Activated CD8-positive, alpha-beta memory T cell treated with anti-CD3 and anti-CD28 coated beads for 36 hours (primary cell): ENCODE measurements at regions not wholly inside any gene's neighbourhood (a gene's known extent, or its start where the extent isn't known, plus 50 kb on each side); places are given as distances from the start of the nearest gene placed in this dataset.
"Not testable (repeated sequence)": the region's sequence is repeated elsewhere in the genome, so short reads cannot be mapped to it uniquely, and the experiment has no call there.

ENCODE experiments used
- CTCF ChIA-PET: fragments of 350-600 bp; sonication (Branson Sonifier 250); formaldehyde crosslinking; loops from one replicate; lab custom pipeline; 2021; ENCODE audit warnings: antibody characterized with exemption; lab: Charles Lee
- POLR2A ChIA-PET: fragments of 350-600 bp; sonication (Branson Sonifier 250); formaldehyde crosslinking; loops from one replicate; lab custom pipeline; 2021; ENCODE audit warnings: antibody characterized with exemption; lab: Charles Lee

DNA sequence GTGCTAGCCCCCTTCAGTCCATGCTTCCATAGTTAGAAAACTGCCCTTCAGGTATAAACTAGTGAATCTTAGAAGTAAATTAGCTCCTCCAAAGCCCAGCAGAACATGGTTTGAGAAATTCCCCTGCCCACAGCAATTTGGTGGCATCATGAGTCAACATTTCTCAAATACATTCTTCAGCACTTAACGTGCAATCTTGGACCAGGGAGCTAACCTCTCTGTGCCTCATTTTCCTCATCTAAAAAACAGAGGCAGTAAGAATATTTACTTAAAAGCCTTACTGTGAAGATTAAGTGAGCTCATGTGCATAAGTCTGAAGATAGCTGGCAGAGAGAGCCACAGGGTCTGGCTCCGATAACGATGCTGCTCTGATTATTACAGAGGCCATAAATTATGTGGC is 800.7 kb upstream of the AMELY start:
- ChIA-PET CTCF (no interaction called here), POLR2A (no interaction called here)

DNA sequence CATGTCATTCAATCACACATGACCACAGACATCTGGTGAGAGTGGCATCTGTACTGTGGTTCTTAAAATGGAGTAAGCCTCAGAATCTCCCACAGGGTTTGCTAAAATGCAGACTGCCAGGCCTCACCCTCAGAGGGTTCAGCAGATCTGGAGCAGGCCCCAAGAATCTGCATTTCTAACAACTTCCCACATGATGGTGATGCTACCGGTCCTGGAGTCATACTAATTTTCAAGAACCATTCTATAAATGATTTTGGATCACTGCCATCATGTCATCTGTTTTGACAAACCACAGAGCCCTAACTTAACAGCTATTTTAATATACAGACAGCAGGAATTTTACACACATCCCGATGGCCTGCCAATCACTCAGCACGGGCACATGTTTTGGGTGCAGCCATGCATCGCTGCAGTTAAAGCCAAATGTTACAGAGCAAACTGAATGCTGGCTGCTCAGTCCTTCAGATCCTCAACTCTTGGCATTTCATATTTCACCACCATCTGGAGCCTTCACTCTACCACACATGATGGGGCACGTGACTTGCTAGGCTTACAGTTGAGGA is 792.1 kb upstream of the AMELY start:
- ChIA-PET CTCF (no interaction called here), POLR2A (no interaction called here)

DNA sequence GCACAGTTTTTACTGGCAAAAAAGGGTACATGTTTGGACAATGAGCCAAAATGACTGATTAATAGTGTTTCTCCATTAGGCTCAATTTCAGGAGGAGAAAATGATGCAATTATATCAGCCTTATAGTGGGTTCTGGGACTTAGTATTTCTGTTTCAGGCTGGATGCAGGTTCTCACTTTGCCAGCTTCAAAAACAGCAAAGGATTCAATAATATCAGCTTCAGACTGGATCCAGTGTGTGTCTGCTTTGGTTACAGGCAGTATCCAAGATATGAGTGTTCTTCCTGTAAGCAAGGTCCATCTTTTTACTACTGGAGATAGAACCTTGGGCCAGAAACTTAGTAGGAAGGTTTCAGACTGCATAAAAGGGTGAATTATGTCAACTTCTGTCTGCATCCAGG is 790.9 kb upstream of the AMELY start:
- POLR2A ChIA-PET = no interaction called here
- CTCF ChIA-PET = no interaction called here

DNA sequence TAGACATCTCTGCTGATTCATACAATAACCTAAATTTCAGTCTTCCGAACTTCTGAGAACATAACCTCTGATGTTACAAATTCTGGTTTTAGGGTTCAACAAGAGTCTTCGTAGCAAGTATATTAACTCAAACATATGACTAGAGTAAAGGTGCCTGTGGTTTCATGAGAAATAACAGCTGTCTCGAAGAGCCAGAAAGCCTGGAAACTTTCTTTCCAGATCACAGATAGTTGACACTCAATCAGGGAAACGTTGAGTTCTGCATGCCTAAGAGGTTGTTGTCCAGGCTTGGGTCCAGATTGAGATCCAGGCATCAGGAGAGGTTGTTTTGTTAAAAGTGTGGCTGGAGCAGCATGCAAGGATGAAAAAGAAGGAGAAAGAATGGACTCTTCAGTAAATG is 790.1 kb upstream of the AMELY start:
- CTCF ChIA-PET = no interaction called here
- POLR2A ChIA-PET = no interaction called here

DNA sequence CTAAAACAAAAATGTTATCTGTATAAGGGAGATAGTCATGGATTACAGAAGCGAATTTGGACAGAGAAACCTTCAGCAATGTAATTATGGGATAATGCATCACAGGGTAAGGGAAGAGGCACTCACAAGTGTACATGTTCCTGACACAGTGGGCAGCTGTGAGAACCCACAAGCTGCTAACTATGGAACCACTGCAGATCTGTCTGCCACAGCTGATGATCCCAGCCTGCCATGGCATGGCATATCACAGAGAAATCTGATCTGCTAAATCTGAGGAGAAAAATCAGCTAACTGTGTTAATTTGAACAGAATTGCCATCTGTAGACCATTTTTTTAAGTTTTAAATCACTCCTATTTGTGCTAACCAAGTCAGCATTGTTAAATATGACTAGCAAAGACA is 786.0 kb upstream of the AMELY start:
- ChIA-PET CTCF (no interaction called here), POLR2A (no interaction called here)

DNA sequence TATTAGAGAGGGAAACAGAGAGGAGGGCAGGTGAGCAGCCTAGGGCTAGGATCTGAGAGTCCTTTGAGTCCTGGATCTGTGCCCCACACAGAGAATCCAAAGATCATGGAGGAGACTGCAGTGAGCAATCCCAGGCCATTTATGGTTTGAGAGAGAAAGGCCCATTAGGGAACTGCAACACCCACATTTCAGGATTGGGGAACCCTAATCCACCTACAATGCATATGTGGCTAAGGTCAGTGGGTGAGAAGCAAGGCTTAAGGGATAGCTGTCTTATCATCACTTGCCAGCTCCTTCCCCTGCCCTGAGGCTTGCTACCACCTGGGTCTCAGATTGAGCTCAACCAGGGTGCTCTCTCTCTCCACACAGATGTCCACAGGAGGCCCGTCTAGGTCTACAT is 781.1 kb upstream of the AMELY start:
- CTCF ChIA-PET = no interaction called here
- POLR2A ChIA-PET = no interaction called here

DNA sequence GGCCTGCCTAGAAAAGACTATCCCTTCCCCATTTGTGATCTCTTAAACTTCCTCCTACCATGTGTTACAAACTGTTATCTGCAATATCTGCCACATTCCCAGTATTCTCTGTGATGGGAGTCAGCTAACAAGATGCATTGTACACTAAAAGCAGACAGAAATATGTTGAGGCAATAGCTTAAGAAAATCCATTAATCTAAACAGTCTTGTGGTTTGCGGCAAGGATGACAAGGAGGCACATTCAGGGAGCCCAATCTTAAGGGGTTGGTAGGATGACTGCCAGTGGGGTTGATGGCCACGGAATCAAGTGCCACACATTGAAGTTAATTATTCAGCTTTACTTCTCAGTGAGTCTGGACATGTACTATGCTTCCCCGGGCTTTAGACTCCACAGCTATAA is 775.5 kb upstream of the AMELY start:
- POLR2A ChIA-PET = no interaction called here
- CTCF ChIA-PET = no interaction called here

DNA sequence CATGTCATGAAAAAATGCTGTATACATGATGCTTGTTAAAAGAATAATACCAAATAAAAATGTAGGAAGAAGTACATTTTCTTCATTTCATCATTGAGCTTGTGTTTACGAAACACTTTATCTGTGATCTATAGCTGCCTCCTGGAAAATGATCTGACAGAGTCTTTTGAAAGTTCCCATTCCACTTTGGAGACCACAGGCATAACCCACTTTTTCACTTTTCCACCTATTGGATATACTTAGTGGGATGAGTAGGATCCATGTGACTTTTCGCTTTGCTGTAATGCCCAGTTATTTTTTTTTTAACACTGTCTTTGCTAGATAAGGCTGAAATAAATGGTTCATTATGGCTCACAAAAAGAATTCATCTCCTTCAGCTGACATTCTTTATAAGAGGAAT is 773.0 kb upstream of the AMELY start:
- ChIA-PET CTCF (no interaction called here), POLR2A (no interaction called here)

DNA sequence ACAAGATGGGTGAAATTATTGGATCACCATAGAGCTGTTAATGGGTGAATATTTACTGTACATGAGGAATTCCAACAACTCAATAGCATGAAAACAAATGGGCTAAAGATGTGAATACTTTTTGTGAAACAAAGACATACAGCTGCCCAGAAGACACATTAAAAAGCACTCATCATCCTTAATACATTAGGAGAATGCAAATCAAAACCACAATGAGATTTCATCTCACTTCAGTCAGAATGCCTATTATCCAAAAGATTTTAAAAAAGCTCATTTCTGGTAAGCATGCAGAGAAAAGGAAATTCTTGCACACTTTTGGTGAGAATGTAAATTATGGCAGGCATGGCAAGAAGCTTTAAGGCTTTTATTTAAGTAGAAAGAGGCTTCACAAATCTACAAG is 770.8 kb upstream of the AMELY start:
- ChIA-PET POLR2A (no interaction called here), CTCF (no interaction called here)

DNA sequence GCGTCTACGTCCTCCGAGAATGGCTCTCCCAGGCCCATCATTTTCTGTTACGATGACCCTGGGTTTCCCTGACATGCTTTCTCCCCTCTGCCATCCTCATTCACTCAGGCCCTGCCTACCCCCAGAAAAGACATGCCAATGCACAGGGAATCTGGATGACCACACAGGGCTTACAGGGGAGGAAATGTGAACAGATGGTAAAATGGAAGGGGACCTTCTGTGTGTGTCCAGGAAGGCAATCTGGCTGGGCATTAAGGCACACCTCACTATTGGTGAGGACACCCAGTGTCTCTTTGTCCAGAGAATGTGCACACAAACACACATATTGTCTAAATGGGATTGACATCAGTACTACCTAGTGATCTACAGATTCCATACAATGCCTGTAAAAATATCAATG is 769.9 kb upstream of the AMELY start:
- POLR2A ChIA-PET = no interaction called here

DNA sequence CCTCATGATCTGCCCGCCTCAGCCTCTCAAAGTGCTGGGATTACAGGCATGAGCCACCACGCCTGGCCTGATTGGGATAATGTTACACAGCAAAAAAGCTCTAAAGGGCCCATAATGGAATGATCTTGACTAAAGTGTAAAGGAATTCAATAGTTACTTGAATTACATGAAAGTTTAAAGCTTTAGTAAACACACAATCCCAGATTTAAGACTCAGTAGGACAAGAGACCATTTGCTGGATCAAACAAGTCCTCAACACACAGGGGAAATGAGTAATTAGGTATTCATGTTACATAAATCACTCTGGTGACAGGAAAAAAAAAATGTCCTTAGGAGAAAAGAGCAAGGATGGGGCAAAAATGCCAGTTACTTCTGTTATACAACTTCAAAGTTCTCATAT is 762.9 kb upstream of the AMELY start:
- ChIA-PET POLR2A (no interaction called here), CTCF (no interaction called here)

More for the DNA sequence above, 769.9 kb upstream of the AMELY start:
- CTCF ChIA-PET = no interaction called here

DNA sequence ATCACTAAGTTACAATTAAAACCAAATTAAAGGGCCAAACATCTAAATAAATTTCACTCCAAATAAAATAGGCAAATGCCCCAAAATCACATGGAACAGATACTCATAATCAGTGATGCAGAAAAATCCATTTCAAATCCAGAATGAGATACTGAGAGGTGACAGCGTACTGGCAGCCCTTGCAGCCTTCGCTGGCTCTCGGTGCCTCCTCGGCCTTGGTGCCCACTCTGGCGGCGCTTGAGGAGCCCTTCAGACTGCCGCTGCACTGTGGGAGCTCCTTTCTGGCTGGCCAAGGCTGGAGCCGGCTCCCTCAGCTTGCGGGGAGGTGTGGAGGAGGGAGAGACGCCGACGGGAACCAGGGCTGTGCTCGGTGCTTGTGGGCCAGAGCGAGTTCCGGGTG is 761.2 kb upstream of the AMELY start:
- CTCF ChIA-PET = interaction anchor here (0.6 kb wide), 1 partner anchor 27 kb away, joined by 3 read pairs; no protein-coding TSS in a partner anchor
- POLR2A ChIA-PET = no interaction called here

DNA sequence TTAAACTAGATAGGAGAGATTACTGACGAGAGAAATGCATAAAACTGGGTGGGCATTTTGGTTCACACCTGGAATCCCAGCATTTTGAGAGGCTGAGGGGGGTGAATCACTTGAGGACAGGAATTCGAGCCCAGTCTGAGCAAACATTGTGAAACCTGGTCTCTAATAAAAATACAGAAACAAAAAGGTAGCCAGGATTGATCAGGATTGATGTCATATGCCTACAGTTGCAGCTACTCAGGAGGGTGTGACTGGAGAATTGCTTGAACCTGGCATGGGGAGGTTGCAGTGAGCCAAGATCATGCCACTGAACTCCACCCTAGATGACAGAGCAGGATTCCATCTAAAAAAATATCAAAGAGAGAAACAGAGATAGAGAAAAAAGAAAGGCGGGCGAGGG is 751.7 kb upstream of the AMELY start:
- POLR2A ChIA-PET = no interaction called here
- CTCF ChIA-PET = no interaction called here

DNA sequence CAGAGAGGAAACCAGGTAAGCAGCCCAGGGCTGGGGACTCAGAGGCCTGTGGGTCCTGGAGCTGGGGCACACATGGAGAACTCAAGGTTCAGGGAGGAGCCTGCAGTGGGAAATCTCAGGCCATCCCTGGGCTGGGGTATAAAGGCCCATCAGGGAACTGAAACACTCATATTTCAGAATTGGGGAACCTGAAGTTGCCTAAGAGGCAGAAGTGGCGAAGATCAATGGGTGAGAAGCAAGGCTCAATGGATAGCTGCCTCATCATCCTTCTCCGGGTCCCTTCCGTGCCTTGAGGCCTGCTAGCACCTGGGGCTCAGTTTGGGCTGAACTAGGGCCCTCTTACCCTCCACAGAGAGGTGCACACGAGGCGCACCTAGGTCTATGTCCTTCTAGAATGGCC is 747.5 kb upstream of the AMELY start:
- ChIA-PET CTCF (no interaction called here), POLR2A (no interaction called here)

DNA sequence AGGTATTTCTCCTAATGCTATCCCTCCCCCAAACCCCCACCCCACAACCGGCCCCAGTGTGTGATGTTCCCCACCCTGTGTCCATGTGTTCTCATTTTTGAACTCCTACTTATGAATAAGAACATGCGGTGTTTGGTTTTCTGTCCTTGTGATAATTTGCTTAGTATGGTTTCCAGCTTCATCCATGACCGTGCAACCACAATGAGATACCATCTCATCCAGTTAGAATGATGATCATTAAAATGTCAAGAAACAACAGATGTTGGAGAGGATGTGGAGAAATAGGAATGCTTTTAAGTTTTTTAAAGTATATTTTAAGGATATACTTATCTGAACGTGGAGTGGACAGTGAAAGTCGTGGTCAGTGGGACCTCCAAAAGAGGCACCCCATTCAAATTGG is 745.0 kb upstream of the AMELY start:
- CTCF ChIA-PET = no interaction called here
- POLR2A ChIA-PET = no interaction called here

DNA sequence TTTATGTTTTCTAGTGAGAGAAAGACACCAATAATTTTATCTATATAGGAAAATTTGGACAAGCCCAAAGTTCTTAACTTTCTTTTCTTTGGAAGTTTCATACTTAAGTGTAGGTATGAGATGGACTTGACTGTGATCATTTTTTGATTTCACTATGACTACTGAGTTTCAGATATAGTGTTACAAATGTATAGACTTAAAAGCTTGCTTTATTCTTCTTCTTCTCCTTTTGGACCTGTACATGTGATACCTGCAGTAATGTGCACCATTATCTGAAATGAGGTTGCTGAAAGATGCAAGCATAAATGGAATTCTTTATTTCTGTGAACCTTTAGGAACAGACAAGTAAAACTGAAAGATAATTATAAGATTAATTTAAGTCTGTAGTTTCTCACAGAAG is 743.4 kb upstream of the AMELY start:
- CTCF ChIA-PET = no interaction called here
- POLR2A ChIA-PET = no interaction called here

DNA sequence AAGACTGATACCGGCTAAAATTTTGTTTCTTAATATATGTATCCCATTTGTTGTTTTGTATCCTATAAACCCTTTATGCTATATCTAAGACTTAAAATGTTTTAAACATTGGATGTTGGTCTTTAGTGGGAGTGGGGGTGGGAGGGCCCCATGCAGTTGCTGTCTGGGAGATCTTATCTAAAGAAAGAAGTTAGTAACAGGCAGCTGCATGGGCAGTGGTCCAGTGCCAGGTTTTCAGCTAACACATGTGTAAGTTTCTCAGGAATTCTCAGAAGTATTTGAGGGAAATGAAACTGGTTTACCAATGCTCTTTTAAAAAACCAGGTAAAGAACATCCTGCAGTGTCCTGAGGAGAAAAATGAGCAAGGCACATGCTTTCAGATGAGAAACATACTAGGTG is 738.3 kb upstream of the AMELY start:
- CTCF ChIA-PET, POLR2A ChIA-PET: not testable (repeated sequence)
